H1 (cell line): ENCODE measurements at regions not wholly inside any gene's neighbourhood (a gene's known extent, or its start where the extent isn't known, plus 50 kb on each side); places are given as distances from the start of the nearest gene placed in this dataset.

Experiments used
- CTCF ChIA-PET: fragments of 300-600 bp; sonication (Branson Sonifier 250); formaldehyde crosslinking; loops from one replicate; lab custom pipeline; 2021; ENCODE audit not compliant: partially characterized antibody; lab: Charles Lee
- POLR2A ChIA-PET: fragments of 300-600 bp; sonication (Branson Sonifier 250); formaldehyde crosslinking; loops from one replicate; lab custom pipeline; 2021; ENCODE audit warnings: inconsistent platforms; ENCODE audit not compliant: partially characterized antibody; lab: Charles Lee
- DNase-seq, 2 experiments: peaks; one replicate each; pipeline versions ENCODE4 v3.0.0 to v3.0.0-alpha.2; 2010 to 2022; ENCODE audit warnings: low spot score in 2 of 2, low read depth in 1 of 2, mixed read lengths in 1 of 2
- FAIRE-seq: peaks from 2 replicates; lab custom pipeline; 2011; peaks lifted over from hg19 to GRCh38; lab: Jason Lieb, UNC
- H2AFZ ChIP-seq: 2 replicates; pipeline ENCODE4 v1.8.1; 2012; ENCODE audit warnings: low read length, inconsistent platforms
- H2AK5ac ChIP-seq: 2 replicates; pipeline ENCODE4 v1.6.1; 2013; ENCODE audit warnings: low read depth, low read length
- H2BK120ac ChIP-seq: replicated peaks from 2 replicates; pipeline ENCODE3; 2013; ENCODE audit warnings: low read depth, low read length, inconsistent platforms
- H2BK12ac ChIP-seq: 2 replicates; pipeline ENCODE4 v1.6.1; 2013; ENCODE audit warnings: low read depth, low read length
- H2BK15ac ChIP-seq: 2 replicates; pipeline ENCODE4 v1.6.1; 2013; ENCODE audit warnings: low read length
- H2BK20ac ChIP-seq: 2 replicates; pipeline ENCODE4 v1.6.1; 2013; ENCODE audit warnings: low read length
- H2BK5ac ChIP-seq: 2 replicates; pipeline ENCODE4 v1.6.1; 2013; ENCODE audit warnings: low read depth, low read length
- H3K14ac ChIP-seq: 2 replicates; pipeline ENCODE4 v1.6.1; 2013; ENCODE audit warnings: inconsistent platforms; ENCODE audit not compliant: insufficient read length
- H3K18ac ChIP-seq: 2 replicates; pipeline ENCODE4 v1.6.1; 2013; ENCODE audit warnings: low read length; ENCODE audit errors: extremely low read depth
- H3K23ac ChIP-seq: 2 replicates; pipeline ENCODE4 v1.6.1; 2013; ENCODE audit warnings: inconsistent platforms; ENCODE audit not compliant: insufficient read length
- H3K23me2 ChIP-seq: 2 replicates; pipeline ENCODE4 v1.6.1; 2013; ENCODE audit warnings: low read depth, low read length
- H3K27ac ChIP-seq: 2 replicates; pipeline ENCODE4 v1.6.1; 2011; ENCODE audit warnings: low read depth, low read length, inconsistent platforms
- H3K27me3 ChIP-seq, 4 experiments: replicated peaks in 1 of 4; 1 replicate in 1 of 4; 2 replicates in 3 of 4; pipeline versions ENCODE4 v1.6.1 to v1.8.1; 2011 to 2013; ENCODE audit warnings: low read length in 3 of 4, mild to moderate bottlenecking in 3 of 4, inconsistent platforms in 2 of 4, mixed read lengths in 2 of 4, moderate library complexity in 1 of 4; ENCODE audit not compliant: control insufficient read depth in 3 of 4, insufficient read depth in 3 of 4; ENCODE audit errors: extremely low read depth in 1 of 4
- H3K36me3 ChIP-seq, 4 experiments: 2 replicates each; pipeline versions ENCODE4 v1.6.1 to v1.8.1; 2011 to 2013; ENCODE audit warnings: mild to moderate bottlenecking in 4 of 4, low read length in 3 of 4, moderate library complexity in 2 of 4, control low read depth in 1 of 4, inconsistent platforms in 1 of 4; ENCODE audit not compliant: insufficient read depth in 4 of 4, control insufficient read depth in 2 of 4
- H3K4ac ChIP-seq: replicated peaks from 2 replicates; pipeline ENCODE3; 2013; ENCODE audit warnings: low read length, low read depth, mixed read lengths, inconsistent platforms; ENCODE audit not compliant: insufficient read length
- H3K4me1 ChIP-seq, 4 experiments: replicated peaks in 1 of 4; 1 replicate in 1 of 4; 2 replicates in 3 of 4; pipeline versions ENCODE4 v1.6.1 to v1.8.1; 2011 to 2013; ENCODE audit warnings: low read length in 3 of 4, inconsistent platforms in 2 of 4, mixed read lengths in 1 of 4; ENCODE audit not compliant: insufficient read depth in 4 of 4, control insufficient read depth in 3 of 4
- H3K4me2 ChIP-seq, 2 experiments: 2 replicates each; pipeline versions ENCODE4 v1.6.1 to v1.8.1; 2011 to 2013; ENCODE audit warnings: low read depth in 2 of 2, low read length in 2 of 2, control low read depth in 1 of 2, inconsistent platforms in 1 of 2, mild to moderate bottlenecking in 1 of 2; ENCODE audit not compliant: insufficient read depth in 1 of 2
- H3K4me3 ChIP-seq, 4 experiments: fragments of 200-600, 300-600 bp in 1 of 4; sonication (generic), shearing (Covaris generic), sonication (Bioruptor Twin) in 1 of 4; 2 replicates each; pipeline versions ENCODE4 v1.5.1 to v1.8.1; 2011 to 2016; ENCODE audit warnings: low read length in 4 of 4, low read depth in 3 of 4, control low read depth in 2 of 4, inconsistent platforms in 2 of 4, mild to moderate bottlenecking in 2 of 4, mixed read lengths in 1 of 4, moderate library complexity in 1 of 4; ENCODE audit not compliant: insufficient read depth in 2 of 4; ENCODE audit errors: extremely low read depth in 1 of 4
- H3K56ac ChIP-seq: replicated peaks from 2 replicates; pipeline ENCODE3; 2013; ENCODE audit warnings: low read depth, mild to moderate bottlenecking, mixed read lengths, low read length, inconsistent platforms; ENCODE audit not compliant: insufficient read length
- H3K79me1 ChIP-seq: 2 replicates; pipeline ENCODE4 v1.6.1; 2013; ENCODE audit warnings: low read depth, low read length, control low read depth
- H3K79me2 ChIP-seq, 2 experiments: 2 replicates each; pipeline versions ENCODE4 v1.6.1 to v1.8.1; 2012 to 2013; ENCODE audit warnings: low read length in 2 of 2, mild to moderate bottlenecking in 2 of 2, inconsistent platforms in 1 of 2; ENCODE audit not compliant: insufficient read depth in 2 of 2, control insufficient read depth in 1 of 2
- H3K9ac ChIP-seq, 4 experiments: replicated peaks in 1 of 4; 1 replicate in 1 of 4; 2 replicates in 3 of 4; pipeline versions ENCODE4 v1.6.1 to v1.8.1; 2011 to 2013; ENCODE audit warnings: low read depth in 3 of 4, low read length in 3 of 4, control low read depth in 2 of 4, mild to moderate bottlenecking in 2 of 4, moderate library complexity in 2 of 4, inconsistent platforms in 1 of 4; ENCODE audit errors: extremely low read depth in 1 of 4
- H3K9me3 ChIP-seq, 2 experiments: 2 replicates each; pipeline versions ENCODE4 v1.6.1 to v1.8.1; 2012 to 2013; ENCODE audit warnings: mild to moderate bottlenecking in 2 of 2, moderate library complexity in 2 of 2, control low read depth in 1 of 2, inconsistent platforms in 1 of 2, low read depth in 1 of 2, low read length in 1 of 2, mixed read lengths in 1 of 2; ENCODE audit not compliant: insufficient read depth in 2 of 2
- H4K20me1 ChIP-seq, 2 experiments: replicated peaks in 1 of 2; 2 replicates each; pipeline versions ENCODE3 to v1.8.1; 2011 to 2013; ENCODE audit warnings: inconsistent platforms in 2 of 2, low read length in 2 of 2, mild to moderate bottlenecking in 1 of 2; ENCODE audit not compliant: insufficient read depth in 2 of 2, control insufficient read depth in 1 of 2
- H4K5ac ChIP-seq: 2 replicates; pipeline ENCODE4 v1.6.1; 2013; ENCODE audit warnings: low read length, low read depth, mixed read lengths, inconsistent platforms; ENCODE audit not compliant: insufficient read length
- H4K8ac ChIP-seq: 2 replicates; pipeline ENCODE4 v1.8.0; 2013; ENCODE audit warnings: mild to moderate bottlenecking, moderate library complexity, low read length, inconsistent platforms; ENCODE audit not compliant: insufficient read depth; ENCODE audit errors: extremely low read depth
- H4K91ac ChIP-seq: replicated peaks from 2 replicates; pipeline ENCODE3; 2013; ENCODE audit warnings: low read length, mixed read lengths, inconsistent platforms; ENCODE audit not compliant: insufficient read length
- KDM1A ChIP-seq: fragments of 200-600, 300-600 bp; sonication (generic); IDR thresholded peaks from 2 replicates; pipeline ENCODE4 v1.7.1; 2016; ENCODE audit warnings: mild to moderate bottlenecking, low read length, borderline replicate concordance
- RBBP5 ChIP-seq: IDR thresholded peaks from 2 replicates; pipeline ENCODE4 v1.7.1; 2012; ENCODE audit warnings: low read depth, mild to moderate bottlenecking, inconsistent platforms, low read length, moderate library complexity, borderline replicate concordance
- WGBS, 2 experiments: shearing (Covaris generic) in 1 of 2; methylation state at CpG; one replicate each; pipeline versions ENCODE4 v1.1.6 to v1.1.7; 2013 to 2015; ENCODE audit warnings: low lambda C conversion rate in 2 of 2, mixed read lengths in 2 of 2, inconsistent platforms in 1 of 2, low coverage in 1 of 2, missing lambda C conversion rate in 1 of 2; ENCODE audit not compliant: insufficient replicate concordance in 2 of 2, insufficient coverage in 1 of 2, insufficient read length in 1 of 2; ENCODE audit errors: extremely low coverage in 1 of 2, missing lambda C conversion rate in 1 of 2; 5-methylcytosine and 5-hydroxymethylcytosine counted together

- TF ChIP-seq KDM1A (peak; percentile 94), RBBP5 (no peak)
- peaks cover 0 to 4% (median 1%) of the 10 kb centered on the region in 4 experiments; a peak in 2 of 7 replicates for H3K4me1 ChIP-seq
- H2BK12ac ChIP-seq, result no peak overlapping the region
- H3K79me2 ChIP-seq, result no peaks in the 10 kb centered on the region
- no peak overlapping the region for H3K56ac ChIP-seq
- no peak overlapping the region for H3K4me3 ChIP-seq
- H3K9me3 ChIP-seq, result no peaks in the 10 kb centered on the region
- H3K27me3 ChIP-seq, result no peaks in the 10 kb centered on the region
- no peak overlapping the region for H4K5ac ChIP-seq
- H2BK120ac ChIP-seq, result no peak overlapping the region
- DNase-seq (no peak), FAIRE-seq (no peak)
- ChIA-PET POLR2A (no interaction called here), CTCF (interaction anchor here (1.4 to 1.8 kb wide), 2 partner anchors 9 to 27 kb away, joined by 3 to 6 read pairs; no protein-coding TSS in a partner anchor)
- H2BK15ac ChIP-seq, result no peak overlapping the region
- H3K14ac ChIP-seq, result no peak overlapping the region
- H3K9ac ChIP-seq, result no peak overlapping the region
- H3K23me2 ChIP-seq, result no peaks in the 10 kb centered on the region
- no peaks in the 10 kb centered on the region for H4K20me1 ChIP-seq
- H3K36me3 ChIP-seq, result no peaks in the 10 kb centered on the region
- no peak overlapping the region for H2BK5ac ChIP-seq
- no peak overlapping the region for H4K91ac ChIP-seq
- H3K4me2 ChIP-seq, result no peak overlapping the region
- 95% methylated on average over 1 of the region's 1 CpG; no CpG with 5 or more reads in 1 of the 2 experiments for WGBS, 2 experiments
- no peaks in the 10 kb centered on the region for H3K79me1 ChIP-seq
- no peak overlapping the region for H4K8ac ChIP-seq
- H3K18ac ChIP-seq, result no peak overlapping the region
- H3K4ac ChIP-seq, result no peak overlapping the region
- no peak overlapping the region for H2AK5ac ChIP-seq
- no peak overlapping the region for H2BK20ac ChIP-seq
- no peak overlapping the region for H2AFZ ChIP-seq
- H3K23ac ChIP-seq, result no peak overlapping the region
- H3K27ac ChIP-seq, result no peak overlapping the region
These were observed 348.9 kb downstream of the NKX6-1 start for GRCh38 chr4:84150177-84150576.
